Activated T-helper 1 cell treated with anti-CD3 and anti-CD28 coated beads, Interleukin-12 subunit alpha, Interleukin-12 subunit beta, Interleukin-2, Interleukin-4 antibody, amounts not matched to agents 30 ng/mL and 10 ng/mL and 1 ng/mL, durations not matched to agents 14 hours and 24 hours and 36 hours (primary cell): ENCODE measurements at regions not wholly inside any gene's neighbourhood (a gene's known extent, or its start where the extent isn't known, plus 50 kb on each side); places are given as distances from the start of the nearest gene placed in this dataset.
A peak's percentile ranks its signal among the peaks of the same experiment; 100 is the strongest.

Experiments
- DNase-seq: peaks from one replicate; pipeline ENCODE4 v3.0.0; 2021; ENCODE audit warnings: low spot score
- H3K27ac Mint-ChIP-seq: one replicate; pipeline ENCODE4 v1.8.0; 2021; ENCODE audit warnings: mild to moderate bottlenecking, mixed read lengths
- H3K27me3 Mint-ChIP-seq: one replicate; pipeline ENCODE4 v1.8.0; 2022; ENCODE audit warnings: mild to moderate bottlenecking, moderate library complexity, mixed read lengths; ENCODE audit not compliant: insufficient read depth
- H3K36me3 Mint-ChIP-seq: one replicate; pipeline ENCODE4 v1.8.0; 2021; ENCODE audit warnings: low read depth, mixed read lengths
- H3K4me1 Mint-ChIP-seq: one replicate; pipeline ENCODE4 v1.8.0; 2021; ENCODE audit warnings: low read depth, mixed read lengths
- H3K4me3 Mint-ChIP-seq: one replicate; pipeline ENCODE4 v1.8.0; 2021; ENCODE audit warnings: mild to moderate bottlenecking, moderate library complexity, mixed read lengths
- H3K9me3 Mint-ChIP-seq: one replicate; pipeline ENCODE4 v1.8.0; 2021; ENCODE audit warnings: mixed read lengths
- intact Hi-C: fragments of 100-400 bp; cut with micrococcal nuclease; formaldehyde crosslinking; loops from one replicate; pipeline ENCODE4 v1.15.1; 2024

DNA sequence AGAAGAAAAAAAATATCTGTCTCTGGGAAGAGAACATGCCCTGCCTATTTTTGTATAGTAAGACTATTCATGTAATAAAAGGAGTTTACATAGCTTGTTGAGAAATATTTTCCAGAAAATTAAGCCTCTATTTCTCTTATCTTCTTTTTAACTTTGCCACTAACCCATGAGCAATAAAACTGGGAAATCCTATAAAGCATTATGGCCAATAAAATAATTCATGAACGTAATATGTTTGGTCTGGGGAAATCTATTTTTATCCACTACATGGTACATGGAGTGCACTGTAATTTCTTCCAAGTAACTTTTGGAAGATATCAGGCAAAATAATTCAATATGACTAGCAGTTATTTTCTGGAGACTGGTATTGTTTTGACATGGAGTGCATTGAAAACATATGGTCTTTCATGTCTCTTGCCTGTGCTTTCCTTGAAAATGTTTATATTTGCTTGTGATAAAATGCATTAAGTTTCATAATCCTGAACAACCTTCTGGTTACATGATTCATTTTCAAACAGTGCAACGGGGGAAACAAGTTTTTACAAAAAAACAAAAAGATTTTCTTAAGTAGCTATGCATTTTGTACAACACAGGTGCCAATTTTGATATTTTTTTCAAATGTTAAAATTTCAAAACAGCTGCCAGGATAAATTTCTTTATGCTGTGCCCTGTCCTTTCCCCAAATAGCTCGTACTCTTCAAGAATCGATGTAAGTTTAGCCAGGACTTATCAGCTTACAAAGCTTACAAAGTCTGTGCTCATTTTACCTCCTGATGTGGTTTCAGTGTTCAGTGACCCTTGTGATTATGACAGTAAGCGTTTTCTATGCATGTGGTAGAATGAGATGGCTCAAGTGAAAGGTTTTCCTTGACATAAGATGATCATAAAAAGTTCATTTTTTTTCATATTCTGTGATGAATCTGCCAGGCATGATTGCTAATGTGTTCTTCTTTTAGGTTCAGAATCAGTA, 194.5 kb downstream of the UBE2E3 start:
- H3K9me3 Mint-ChIP-seq: peaks cover 4% of the 10 kb centered on the region
- no peak for DNase-seq
- H3K36me3 Mint-ChIP-seq: peaks cover 9% of the 10 kb centered on the region
- H3K4me3 Mint-ChIP-seq: no peak overlapping the region
- intact Hi-C loops: loop anchor here (5.0 kb wide), 1 partner anchor 132 kb away; no protein-coding TSS in a partner anchor
- H3K27ac Mint-ChIP-seq: no peak overlapping the region
- H3K4me1 Mint-ChIP-seq: peaks cover 64% of the 10 kb centered on the region
- H3K27me3 Mint-ChIP-seq: no peaks in the 10 kb centered on the region

DNA sequence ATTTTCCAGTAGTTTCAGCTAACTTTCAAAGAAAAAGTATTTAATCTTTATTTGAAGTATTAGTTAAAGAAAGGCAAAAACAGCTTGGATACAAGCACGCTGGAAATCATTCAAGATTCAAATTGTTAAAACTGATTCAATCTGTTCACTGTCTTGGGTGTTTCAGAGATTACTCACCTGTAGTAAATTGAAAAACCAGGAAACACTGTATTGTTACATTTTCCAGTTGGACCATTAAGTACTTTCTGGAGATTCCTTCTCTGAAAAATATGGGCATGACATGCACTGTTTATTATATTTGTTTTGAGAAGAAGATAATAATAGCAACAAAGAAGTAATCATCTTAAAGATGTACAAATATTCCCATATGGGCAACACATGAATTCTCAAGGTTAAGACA, 196.1 kb downstream of the UBE2E3 start:
- no peak overlapping the region for H3K27ac Mint-ChIP-seq

DNA sequence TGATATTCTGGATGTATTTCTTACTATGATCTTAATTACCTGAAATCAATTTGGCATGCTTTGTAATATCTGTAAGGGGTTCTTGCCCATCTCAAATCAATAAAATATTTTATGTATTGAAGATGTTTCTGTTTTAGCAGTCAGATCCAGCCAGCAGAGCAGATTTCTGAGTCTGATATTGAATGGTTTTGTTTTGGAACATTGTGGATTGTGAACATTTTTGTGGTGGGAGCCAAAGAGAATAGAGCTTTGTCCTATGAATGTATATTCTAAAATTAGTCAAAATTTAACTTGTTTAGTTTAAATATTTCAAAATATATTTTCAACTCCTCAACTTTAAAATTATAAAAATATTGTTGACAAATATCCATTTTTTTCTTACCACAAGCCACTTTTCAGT, 197.0 kb downstream of the UBE2E3 start:
- H3K27me3 Mint-ChIP-seq: no peaks in the 10 kb centered on the region
- peaks cover 15% of the 10 kb centered on the region for H3K36me3 Mint-ChIP-seq
- no peak overlapping the region for H3K4me3 Mint-ChIP-seq
- H3K4me1 Mint-ChIP-seq: peaks cover 56% of the 10 kb centered on the region
- DNase-seq: no peak
- intact Hi-C loops: loop anchor here (2.0 to 5.0 kb wide), 2 partner anchors 13 to 130 kb away; no protein-coding TSS in a partner anchor
- H3K27ac Mint-ChIP-seq: no peak overlapping the region
- peaks cover 11% of the 10 kb centered on the region for H3K9me3 Mint-ChIP-seq

More for the DNA sequence above, 196.1 kb downstream of the UBE2E3 start:
- no peak overlapping the region for H3K4me3 Mint-ChIP-seq
- intact Hi-C loops: loop anchor here (2.0 to 5.0 kb wide), 2 partner anchors 14 to 131 kb away; no protein-coding TSS in a partner anchor
- H3K9me3 Mint-ChIP-seq: peaks cover 11% of the 10 kb centered on the region
- no peaks in the 10 kb centered on the region for H3K27me3 Mint-ChIP-seq
- peaks cover 15% of the 10 kb centered on the region for H3K36me3 Mint-ChIP-seq
- no peak for DNase-seq
- H3K4me1 Mint-ChIP-seq: peaks cover 57% of the 10 kb centered on the region

DNA sequence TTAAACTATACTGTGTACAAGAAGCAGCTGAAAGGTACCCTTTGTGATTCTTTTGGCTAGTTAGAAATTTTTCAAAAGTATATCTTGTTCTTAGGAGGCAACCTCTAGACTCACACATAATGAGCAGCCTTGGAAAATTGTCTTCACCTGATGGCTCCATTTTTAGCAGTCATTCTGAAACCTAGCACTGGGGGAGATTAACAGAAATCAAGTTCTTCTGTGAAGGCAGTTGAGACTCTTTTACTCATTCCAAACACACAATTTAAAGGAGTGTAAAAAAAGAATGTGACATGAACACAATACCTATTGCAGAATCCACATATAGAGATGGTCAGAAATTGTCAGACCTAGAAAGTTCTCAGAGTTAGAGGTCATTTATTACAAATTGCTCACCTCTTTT, 197.7 kb downstream of the UBE2E3 start:
- peak overlapping the region; percentile 57 for H3K27ac Mint-ChIP-seq
- H3K4me3 Mint-ChIP-seq: peak overlapping the region; percentile 9
- intact Hi-C loops: loop anchor here (1.0 to 5.0 kb wide), 9 partner anchors 9 to 279 kb away; partner anchors contain the start of gene ITGA4
- H3K9me3 Mint-ChIP-seq: peaks cover 15% of the 10 kb centered on the region
- H3K36me3 Mint-ChIP-seq: peaks cover 14% of the 10 kb centered on the region
- no peaks in the 10 kb centered on the region for H3K27me3 Mint-ChIP-seq
- H3K4me1 Mint-ChIP-seq: peaks cover 56% of the 10 kb centered on the region
- no peak for DNase-seq

DNA sequence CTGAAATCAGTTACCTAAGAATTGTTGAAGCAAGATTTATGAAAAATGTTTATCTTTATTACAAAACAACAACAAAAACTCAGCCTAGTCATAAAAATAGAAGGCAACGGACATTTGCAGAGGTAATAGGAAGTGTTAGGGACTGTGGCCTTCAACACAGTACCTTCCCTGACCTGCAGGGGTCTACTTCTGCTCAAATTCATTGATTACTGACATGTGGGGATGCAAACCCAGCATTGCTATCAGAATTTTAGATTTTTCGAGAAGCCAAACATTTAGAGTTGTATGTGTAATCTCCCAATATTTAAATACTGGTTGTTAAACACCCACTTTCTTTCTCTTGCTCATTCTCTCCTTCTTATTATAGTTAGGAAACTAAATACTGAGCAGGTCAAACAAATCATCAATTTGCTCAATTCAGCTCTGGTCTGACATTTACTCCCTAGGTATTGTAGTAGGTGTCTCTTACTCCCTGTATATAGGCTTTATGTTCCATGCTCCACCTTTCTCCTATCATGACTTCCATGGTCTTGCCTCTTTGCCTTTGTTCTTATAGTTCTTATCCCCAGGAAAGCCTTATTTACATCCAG, 198.5 kb downstream of the UBE2E3 start:
- Mint-ChIP-seq H3K9me3 (peaks cover 15% of the 10 kb centered on the region), H3K27me3 (no peaks in the 10 kb centered on the region), H3K4me3 (peak overlapping the region; percentile 7), H3K36me3 (peaks cover 16% of the 10 kb centered on the region), H3K4me1 (peaks cover 56% of the 10 kb centered on the region), H3K27ac (peak overlapping the region; percentile 57)
- intact Hi-C loops: loop anchor here (1.0 to 5.0 kb wide), 9 partner anchors 10 to 278 kb away; partner anchors contain the start of gene ITGA4
- no peak for DNase-seq

DNA sequence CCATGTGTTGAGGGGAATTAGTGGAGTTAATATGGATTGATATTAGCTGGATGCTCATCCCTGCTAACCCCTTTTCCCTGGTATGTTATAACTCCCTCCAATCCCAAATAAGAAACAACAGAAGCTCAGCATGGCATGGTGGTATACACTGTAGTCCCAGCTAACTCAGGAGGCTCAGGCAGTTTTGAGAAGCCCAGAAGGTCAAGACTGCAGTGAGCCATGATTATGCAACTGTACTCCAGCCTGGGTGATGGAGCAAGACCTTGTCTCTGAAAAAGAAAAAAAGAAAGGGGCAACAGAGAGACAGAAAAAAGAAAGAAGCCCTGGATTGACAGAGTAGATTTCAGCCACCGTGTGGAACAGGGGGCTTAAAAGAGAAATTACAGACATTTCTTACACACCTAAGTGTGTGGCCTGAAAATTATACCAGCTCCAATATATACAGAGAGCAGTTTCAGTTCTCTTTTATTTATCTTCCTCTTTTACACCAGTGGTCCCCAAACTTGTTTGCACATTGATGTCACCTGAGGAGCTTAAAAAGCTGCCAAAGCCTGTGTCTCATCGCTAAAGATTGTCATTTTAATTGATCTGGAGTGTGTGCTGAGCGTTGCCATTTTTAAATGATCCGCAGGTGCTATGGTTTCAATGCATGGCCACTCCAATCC, 203.6 kb downstream of the UBE2E3 start:
- Mint-ChIP-seq H3K36me3 (peaks cover 16% of the 10 kb centered on the region), H3K27ac (no peak overlapping the region), H3K9me3 (peaks cover 15% of the 10 kb centered on the region), H3K4me3 (no peak overlapping the region), H3K27me3 (no peaks in the 10 kb centered on the region), H3K4me1 (peaks cover 33% of the 10 kb centered on the region)
- no peak for DNase-seq
- intact Hi-C loops: no loop called here

DNA sequence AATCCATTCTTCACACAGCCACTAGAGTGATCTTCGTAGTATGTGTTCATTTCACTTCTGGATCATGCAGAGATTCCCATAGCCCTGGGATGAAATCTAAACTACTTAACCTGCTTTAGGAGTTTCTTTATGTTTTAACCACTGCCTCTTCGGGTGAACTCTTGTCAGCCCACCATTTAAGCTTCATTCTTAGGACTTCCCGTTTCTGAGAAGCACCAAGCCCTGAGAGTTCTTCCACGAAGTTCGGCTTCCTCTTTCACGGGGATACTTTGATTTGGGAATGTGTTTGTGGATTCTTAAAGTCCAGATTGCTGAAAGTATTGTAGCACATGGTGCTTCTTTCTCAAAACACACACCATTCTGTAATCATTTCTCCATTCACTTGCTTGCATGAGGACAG, 205.0 kb downstream of the UBE2E3 start:
- intact Hi-C loops: no loop called here
- no peak for DNase-seq
- no peaks in the 10 kb centered on the region for H3K27me3 Mint-ChIP-seq
- no peak overlapping the region for H3K27ac Mint-ChIP-seq
- H3K36me3 Mint-ChIP-seq: peaks cover 7% of the 10 kb centered on the region
- peaks cover 20% of the 10 kb centered on the region for H3K4me1 Mint-ChIP-seq
- H3K9me3 Mint-ChIP-seq: peaks cover 6% of the 10 kb centered on the region
- H3K4me3 Mint-ChIP-seq: no peak overlapping the region

DNA sequence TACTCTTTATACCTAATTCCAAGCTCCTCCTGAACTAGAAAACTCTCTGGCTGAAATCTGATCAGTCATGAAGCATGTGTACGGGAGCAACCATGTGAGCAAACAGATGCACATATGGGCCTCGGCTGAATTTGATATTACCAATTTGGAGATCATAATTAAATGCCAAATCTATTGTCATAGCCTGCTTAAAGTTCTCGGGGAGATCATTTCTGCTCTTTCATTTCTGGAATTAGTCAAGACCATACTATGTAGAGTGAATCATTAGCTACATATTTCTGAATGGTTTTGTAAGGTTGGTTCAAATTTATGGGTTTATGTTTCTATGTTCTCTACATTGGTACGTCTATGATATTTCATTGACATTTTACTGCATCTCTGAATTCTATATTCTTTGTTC, 205.5 kb downstream of the UBE2E3 start:
- H3K9me3 Mint-ChIP-seq: peaks cover 4% of the 10 kb centered on the region
- no peaks in the 10 kb centered on the region for H3K27me3 Mint-ChIP-seq
- DNase-seq: no peak
- peaks cover 6% of the 10 kb centered on the region for H3K36me3 Mint-ChIP-seq
- H3K4me1 Mint-ChIP-seq: peaks cover 23% of the 10 kb centered on the region
- intact Hi-C loops: no loop called here
- H3K27ac Mint-ChIP-seq: no peak overlapping the region
- no peak overlapping the region for H3K4me3 Mint-ChIP-seq

DNA sequence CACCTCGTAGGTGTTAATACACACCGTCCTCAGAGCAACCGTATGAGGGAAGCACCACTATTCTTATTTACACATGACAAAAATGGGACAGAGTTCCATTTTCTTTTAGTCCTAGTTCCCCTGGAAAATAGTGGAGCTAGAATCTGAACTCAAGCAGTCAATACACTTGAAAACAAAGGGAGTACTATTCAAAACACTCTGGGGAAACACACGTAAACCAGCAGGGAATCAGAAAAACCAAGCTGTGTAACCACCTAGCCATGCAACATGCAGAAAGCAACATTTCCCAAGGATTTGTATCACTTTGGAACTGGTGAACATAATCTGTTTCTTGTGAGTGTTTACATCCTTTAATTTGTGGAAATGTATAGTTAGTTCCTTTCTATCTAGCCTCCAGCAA, 208.2 kb downstream of the UBE2E3 start:
- Mint-ChIP-seq H3K27me3 (no peaks in the 10 kb centered on the region), H3K4me3 (no peak overlapping the region), H3K9me3 (peaks cover 3% of the 10 kb centered on the region), H3K27ac (no peak overlapping the region), H3K4me1 (peaks cover 28% of the 10 kb centered on the region), H3K36me3 (peaks cover 6% of the 10 kb centered on the region)
- no peak for DNase-seq
- intact Hi-C loops: no loop called here

DNA sequence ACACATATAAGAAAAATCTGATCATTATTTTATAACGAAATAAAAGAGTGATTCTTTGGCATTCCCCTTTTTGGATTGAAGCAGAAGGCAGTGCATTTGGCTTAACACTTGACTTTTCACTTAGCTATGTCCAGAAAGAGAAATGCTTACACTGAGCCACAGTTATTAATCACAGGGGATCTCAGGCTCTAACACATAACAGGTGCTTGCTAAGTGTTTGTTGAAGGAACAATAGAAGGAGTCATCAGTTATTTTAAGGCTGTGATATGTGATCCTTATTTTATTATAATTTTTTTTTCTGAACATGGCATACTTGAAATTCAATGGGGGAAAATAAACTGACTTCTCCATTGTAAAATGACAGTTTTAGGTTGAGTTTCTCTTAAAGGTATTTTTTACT, 209.5 kb downstream of the UBE2E3 start:
- H3K9me3 Mint-ChIP-seq: peaks cover 13% of the 10 kb centered on the region
- H3K27ac Mint-ChIP-seq: no peak overlapping the region
- H3K4me3 Mint-ChIP-seq: no peak overlapping the region
- peaks cover 10% of the 10 kb centered on the region for H3K36me3 Mint-ChIP-seq
- peaks cover 28% of the 10 kb centered on the region for H3K4me1 Mint-ChIP-seq
- intact Hi-C loops: loop anchor here (2.0 kb wide), 1 partner anchor 13 kb away; no protein-coding TSS in a partner anchor
- H3K27me3 Mint-ChIP-seq: no peaks in the 10 kb centered on the region
- DNase-seq: no peak

DNA sequence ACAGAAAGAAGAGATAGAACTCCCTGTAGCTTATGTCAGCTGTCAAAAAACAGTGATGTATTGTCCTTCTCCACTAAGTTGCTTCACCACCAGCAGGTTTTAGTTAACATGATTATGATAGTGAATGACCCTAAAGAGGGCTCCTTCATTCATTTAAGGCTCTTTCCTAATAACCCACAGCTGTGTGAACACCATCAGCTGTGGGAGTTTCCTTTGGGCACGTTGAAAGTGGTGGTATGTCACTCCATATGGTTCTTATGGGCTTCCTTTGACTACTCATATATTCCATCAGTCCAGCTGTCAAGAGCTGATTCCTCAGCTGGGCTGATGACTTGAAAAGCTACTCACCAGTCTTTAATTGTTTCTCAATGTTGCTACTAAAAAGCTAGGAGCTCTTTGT, 210.3 kb downstream of the UBE2E3 start:
- H3K4me3 Mint-ChIP-seq: no peak overlapping the region
- DNase-seq: no peak
- H3K27me3 Mint-ChIP-seq: no peaks in the 10 kb centered on the region
- intact Hi-C loops: loop anchor here (2.0 kb wide), 1 partner anchor 14 kb away; no protein-coding TSS in a partner anchor
- peaks cover 13% of the 10 kb centered on the region for H3K9me3 Mint-ChIP-seq
- H3K4me1 Mint-ChIP-seq: peaks cover 28% of the 10 kb centered on the region
- no peak overlapping the region for H3K27ac Mint-ChIP-seq
- H3K36me3 Mint-ChIP-seq: peaks cover 9% of the 10 kb centered on the region

DNA sequence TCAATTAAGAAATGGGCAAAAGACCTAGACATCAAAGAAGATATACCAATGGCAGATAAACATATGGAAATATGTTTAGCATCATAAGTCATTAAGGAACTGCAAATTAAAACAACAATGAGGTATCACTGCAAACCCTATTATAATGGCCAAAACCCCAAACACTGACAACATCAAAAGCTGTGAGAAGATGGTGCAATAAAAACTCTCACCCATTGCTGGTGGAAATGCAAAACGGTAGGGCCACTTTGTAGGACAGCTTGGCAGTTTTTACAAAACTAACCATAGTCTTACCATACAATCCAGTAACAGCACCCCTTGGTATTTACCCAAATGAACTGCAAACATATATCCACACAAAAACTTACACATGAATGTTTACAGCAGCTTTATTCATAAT, 213.1 kb downstream of the UBE2E3 start:
- Mint-ChIP-seq H3K4me3 (no peak overlapping the region), H3K27ac (no peak overlapping the region), H3K4me1 (peaks cover 47% of the 10 kb centered on the region), H3K36me3 (peaks cover 23% of the 10 kb centered on the region), H3K27me3 (no peaks in the 10 kb centered on the region), H3K9me3 (peaks cover 26% of the 10 kb centered on the region)
- no peak for DNase-seq
- intact Hi-C loops: no loop called here
